Frontal cortex (tissue), 3 donors: ENCODE measurements at regions not wholly inside any gene's neighbourhood (a gene's known extent, or its start where the extent isn't known, plus 50 kb on each side); places are given as distances from the start of the nearest gene placed in this dataset.
"Not testable (repeated sequence)": the region's sequence is repeated elsewhere in the genome, so short reads cannot be mapped to it uniquely, and the experiment has no call there.

Experiments used
- DNase-seq, 2 donors: peaks; one replicate each; pipeline ENCODE4 v3.0.0; 2012; ENCODE audit warnings: low spot score in 2 of 2
- FAIRE-seq: peaks from 2 replicates; lab custom pipeline; 2012; peaks lifted over from hg19 to GRCh38; lab: Jason Lieb, UNC
- donor health status: control.
- donor health status: control.
- donor health status: control.

GRCh38 chr12:47415054-47415453 lies 290.8 kb downstream of the RPAP3 start:
- no peak for FAIRE-seq
- DNase-seq: no peak

- DNase-seq: no peak
- no peak for FAIRE-seq
Observed at GRCh38 chr12:47414511-47414910, 291.3 kb downstream of the RPAP3 start.

DNA sequence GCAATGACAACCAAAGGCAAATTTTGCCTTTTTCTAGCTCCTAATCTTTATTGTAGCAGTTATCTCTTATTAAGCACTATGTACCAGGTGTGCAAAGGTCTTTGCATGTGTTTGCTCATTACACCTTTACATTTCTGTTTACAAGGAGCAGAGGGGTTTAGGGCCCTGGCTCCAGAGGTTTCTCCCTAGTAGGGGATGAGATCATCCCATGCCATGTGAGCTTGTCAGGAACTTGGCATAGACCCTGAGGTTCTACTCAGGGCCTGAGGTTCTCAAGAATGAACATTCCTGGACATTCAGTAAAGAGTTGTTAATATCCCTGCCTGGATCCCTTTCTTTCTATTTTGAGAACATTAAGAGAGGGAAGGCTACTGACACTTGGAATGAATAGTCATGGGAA lies 292.0 kb downstream of the RPAP3 start:
- DNase-seq (no peak), FAIRE-seq (no peak)

- DNase-seq (no peak), FAIRE-seq (no peak)
Observed at GRCh38 chr12:47412601-47413236, 293.1 kb downstream of the RPAP3 start.

DNA sequence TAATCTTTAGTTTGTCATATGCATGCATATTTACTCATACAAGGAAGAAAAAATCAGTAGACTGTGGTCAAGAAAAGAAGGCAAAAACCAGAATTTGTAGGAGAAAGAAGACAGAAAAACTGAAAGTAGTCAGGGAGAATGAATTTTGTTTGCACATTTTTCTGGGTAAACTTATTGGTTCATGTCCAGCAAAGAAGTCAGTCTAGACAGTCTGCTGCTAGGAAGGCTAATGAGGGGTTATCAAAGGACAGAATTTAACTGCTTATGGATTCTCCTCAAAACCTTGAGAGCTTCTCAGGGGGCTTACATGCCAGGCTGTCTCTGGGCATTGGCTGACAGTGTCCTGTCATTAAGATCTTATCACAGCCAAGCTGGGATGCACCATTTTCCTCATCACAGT lies 293.9 kb downstream of the RPAP3 start:
- no peak for FAIRE-seq
- no peak for DNase-seq

DNA sequence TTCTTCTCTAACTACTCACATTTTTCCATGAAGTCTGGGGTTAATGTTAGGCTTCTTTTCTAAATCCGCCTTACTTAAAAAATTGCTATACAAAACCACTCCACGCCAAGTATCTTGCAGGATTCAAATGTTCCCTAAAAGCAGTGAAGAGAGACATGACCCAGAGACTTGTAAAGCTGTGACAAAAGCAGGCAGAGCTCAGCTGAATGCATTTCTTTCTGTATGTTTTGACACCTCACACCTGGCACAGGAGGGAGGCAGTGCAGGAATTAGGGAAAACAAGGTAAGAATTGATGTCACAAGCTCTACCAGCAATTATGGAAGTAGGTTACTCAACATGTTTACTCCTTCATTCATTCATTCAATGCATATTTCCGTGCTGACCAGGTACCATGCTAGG lies 295.0 kb downstream of the RPAP3 start:
- DNase-seq (no peak), FAIRE-seq (no peak)

DNA sequence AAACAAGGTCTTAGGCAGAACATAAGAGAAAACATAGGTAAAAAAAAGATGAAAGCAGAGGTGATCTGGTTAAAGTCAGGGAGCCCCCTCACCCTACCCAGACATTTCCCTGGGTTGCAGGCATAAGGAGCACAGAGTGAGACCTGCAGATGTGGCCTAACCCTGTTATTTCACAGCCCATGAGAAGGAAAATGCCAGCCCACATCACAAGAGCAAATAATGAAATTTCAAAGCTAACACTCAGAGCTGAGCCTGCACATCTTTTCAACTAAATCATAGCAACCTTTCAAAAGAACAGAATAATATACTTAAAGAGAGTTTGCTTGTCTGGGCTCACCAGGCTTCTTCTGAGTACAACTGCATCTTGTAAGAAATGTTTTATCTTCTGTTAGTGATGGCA lies 295.4 kb downstream of the RPAP3 start:
- DNase-seq (no peak), FAIRE-seq (no peak)

DNA sequence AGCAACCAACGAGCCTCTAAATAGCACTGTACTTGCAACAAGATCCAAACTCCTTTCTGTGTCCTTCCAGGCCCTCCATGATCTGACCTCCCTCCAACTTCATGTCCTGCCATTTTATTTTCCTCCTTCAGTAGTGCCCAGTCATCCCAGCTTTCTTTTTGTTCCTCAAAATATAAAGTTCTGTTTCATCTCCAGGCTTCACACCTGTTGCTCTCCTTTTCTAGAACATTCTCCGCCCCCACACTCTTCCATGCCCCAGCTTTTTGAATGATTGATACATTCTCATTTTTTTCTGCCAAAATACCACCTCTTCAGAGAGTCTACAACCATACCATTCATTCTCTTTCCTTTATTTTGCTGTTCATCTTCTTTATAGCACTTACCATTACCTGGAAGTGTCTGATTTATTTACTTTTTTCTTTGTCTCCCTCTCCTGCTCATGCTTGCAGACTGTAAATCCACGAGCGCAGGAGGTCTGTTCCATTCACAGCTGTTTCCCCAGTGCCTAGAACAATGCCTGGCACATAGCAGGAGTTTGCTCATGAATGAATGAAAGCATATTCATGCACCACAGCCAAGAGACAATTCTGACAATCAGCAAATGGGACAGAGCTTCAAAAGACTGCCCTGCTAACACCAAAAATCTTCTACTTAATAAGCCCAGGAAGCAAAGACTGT lies 296.4 kb downstream of the RPAP3 start:
- FAIRE-seq (no peak), DNase-seq (no peak)

- no peak for DNase-seq
- FAIRE-seq: no peak
Observed at GRCh38 chr12:47408171-47408871, 297.5 kb downstream of the RPAP3 start.

DNA sequence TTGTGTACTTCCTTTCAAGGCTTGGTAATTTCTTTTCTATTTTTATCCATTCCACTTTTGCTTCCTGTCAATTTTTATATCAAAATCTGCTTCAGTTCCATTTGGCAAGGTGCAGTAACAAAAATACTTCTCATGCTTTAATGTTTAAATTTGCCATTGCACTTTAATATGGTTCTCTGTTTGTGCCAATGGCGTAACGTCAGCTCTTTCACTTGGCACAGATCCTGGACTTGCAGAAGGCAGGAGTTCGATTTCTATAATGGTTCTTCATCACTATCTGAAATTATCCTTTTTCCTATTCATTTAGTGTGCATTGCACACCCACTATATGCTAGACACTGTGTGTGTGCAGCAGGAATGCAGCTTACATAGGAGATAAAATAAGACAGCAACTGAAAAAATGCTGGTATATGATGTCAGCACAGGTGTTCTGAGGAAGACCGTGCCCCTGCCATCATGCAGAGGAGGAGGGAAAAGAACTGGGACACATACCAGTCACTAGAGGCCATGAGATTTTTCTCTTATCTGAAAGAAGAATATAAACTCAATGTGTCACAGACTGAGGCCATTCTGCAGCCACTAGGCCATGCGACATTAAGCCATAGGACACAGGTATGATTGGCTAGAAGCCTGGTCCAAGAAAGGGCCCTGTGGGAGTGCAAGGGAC lies 298.2 kb downstream of the RPAP3 start:
- no peak for FAIRE-seq

DNA sequence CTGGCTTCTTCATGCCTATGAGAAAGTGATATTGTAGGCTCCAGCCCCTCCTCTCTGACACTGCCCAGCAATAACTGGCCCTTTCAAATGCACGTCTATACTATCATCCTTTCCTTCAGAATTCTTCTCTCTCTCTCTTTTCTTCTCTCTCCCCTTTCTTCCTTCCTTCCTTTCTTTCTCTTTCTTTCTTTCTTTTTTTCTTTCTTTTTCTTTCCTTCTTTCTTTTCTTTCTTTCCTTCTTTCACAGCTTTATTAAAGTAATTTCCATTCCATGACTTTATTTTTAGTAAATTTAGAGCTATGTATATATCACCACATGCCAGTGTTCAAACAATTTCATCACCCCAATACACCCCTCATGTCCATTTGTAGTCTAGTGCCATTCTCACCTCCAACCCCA lies 302.1 kb downstream of the RPAP3 start:
- DNase-seq (no peak), FAIRE-seq (no peak)

More for the DNA sequence above, 298.2 kb downstream of the RPAP3 start:
- no peak for DNase-seq

- not testable (repeated sequence) for DNase-seq, FAIRE-seq
Observed at GRCh38 chr12:47401196-47401595, 304.6 kb downstream of the RPAP3 start.

GRCh38 chr12:47400266-47400665 lies 305.6 kb downstream of the RPAP3 start:
- FAIRE-seq: no peak
- DNase-seq: no peak

DNA sequence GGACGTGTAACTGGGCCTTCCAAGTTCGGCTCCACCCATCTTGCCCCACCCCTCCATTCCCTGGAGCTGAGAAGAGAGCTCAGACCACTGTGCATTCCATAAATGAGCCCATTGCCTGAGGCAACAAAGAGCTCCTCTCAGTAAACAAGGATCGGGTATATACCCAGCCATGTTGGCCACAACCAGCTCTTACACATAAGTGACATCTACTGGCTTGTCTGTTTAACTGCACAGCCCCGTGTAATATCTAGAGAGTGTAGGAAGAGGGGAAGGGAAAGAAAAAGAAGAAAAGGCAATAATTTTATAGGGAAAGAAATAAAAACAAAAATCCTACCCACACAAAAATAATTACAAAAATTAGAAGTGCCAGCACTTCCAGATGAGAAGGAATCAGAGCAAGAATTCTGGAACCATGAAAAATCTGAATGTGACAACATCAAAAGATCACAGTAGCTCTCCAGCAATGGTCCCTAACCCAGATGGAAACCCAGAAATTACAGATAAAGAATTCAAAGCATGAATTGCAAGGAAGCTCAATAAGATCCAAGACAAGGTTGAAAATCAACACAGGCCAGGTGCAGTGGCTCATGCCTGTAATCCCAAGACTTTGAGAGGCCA lies 308.1 kb downstream of the RPAP3 start:
- no peak for FAIRE-seq

GRCh38 chr12:47396902-47397663 lies 308.7 kb downstream of the RPAP3 start:
- DNase-seq (no peak), FAIRE-seq (no peak)

More for the DNA sequence above, 308.1 kb downstream of the RPAP3 start:
- no peak for DNase-seq

- FAIRE-seq: no peak
- DNase-seq: no peak
Observed at GRCh38 chr12:47394070-47394469, 311.8 kb downstream of the RPAP3 start.

DNA sequence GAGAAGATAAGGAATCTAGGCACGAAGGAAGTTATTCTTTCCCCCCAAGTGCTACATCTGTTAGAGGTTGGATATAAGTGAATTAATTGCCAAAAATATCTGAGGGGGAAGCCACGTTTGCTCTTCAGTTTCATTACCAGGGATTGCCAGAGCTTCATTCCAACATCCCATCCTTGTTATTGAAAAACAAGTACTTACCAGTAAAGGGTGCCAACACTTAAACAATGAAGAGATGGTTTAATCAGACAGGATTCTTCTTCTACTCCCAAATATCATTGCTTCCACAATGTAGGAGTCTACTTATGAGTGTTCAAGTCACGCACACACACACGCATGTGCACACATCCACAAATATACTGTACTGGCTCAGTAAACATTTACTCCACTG lies 312.4 kb downstream of the RPAP3 start:
- FAIRE-seq: no peak
- no peak for DNase-seq

GRCh38 chr12:47391566-47391965 lies 311.8 kb upstream of the AMIGO2 start:
- FAIRE-seq: no peak
- DNase-seq: no peak

GRCh38 chr12:47388712-47389111 lies 309.0 kb upstream of the AMIGO2 start:
- DNase-seq (no peak), FAIRE-seq (no peak)

GRCh38 chr12:47387994-47388393 lies 308.2 kb upstream of the AMIGO2 start:
- FAIRE-seq (no peak), DNase-seq (no peak)
